ENCODE measurements at regions not wholly inside any gene's neighbourhood (a gene's known extent, or its start where the extent isn't known, plus 50 kb on each side); places are given as distances from the start of the nearest gene placed in this dataset.
A peak's percentile ranks its signal among the peaks of the same experiment; 100 is the strongest.

GRCh38 chr11:23574149-23574548, 713.9 kb upstream of the CCDC179 start:
- no peak for TF ChIP-seq ZFX (IDR thresholded peaks at IDR 0.05; ENCODE audit: borderline replicate concordance)
- TF ChIP-seq, protein P1, sequence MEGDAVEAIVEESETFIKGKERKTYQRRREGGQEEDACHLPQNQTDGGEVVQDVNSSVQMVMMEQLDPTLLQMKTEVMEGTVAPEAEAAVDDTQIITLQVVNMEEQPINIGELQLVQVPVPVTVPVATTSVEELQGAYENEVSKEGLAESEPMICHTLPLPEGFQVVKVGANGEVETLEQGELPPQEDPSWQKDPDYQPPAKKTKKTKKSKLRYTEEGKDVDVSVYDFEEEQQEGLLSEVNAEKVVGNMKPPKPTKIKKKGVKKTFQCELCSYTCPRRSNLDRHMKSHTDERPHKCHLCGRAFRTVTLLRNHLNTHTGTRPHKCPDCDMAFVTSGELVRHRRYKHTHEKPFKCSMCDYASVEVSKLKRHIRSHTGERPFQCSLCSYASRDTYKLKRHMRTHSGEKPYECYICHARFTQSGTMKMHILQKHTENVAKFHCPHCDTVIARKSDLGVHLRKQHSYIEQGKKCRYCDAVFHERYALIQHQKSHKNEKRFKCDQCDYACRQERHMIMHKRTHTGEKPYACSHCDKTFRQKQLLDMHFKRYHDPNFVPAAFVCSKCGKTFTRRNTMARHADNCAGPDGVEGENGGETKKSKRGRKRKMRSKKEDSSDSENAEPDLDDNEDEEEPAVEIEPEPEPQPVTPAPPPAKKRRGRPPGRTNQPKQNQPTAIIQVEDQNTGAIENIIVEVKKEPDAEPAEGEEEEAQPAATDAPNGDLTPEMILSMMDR (IDR thresholded peaks at IDR 0.05) = no peak

GRCh38 chr11:23577296-23577695, 717.0 kb upstream of the CCDC179 start:
- H3K27ac ChIP-seq = no peak overlapping the region

More at GRCh38 chr11:23574149-23574548, 713.9 kb upstream of the CCDC179 start:
- no peak overlapping the region for H3K27ac ChIP-seq

GRCh38 chr11:23585416-23586104, 725.3 kb upstream of the CCDC179 start:
- TF ChIP-seq, protein P1 (IDR thresholded peaks at IDR 0.05) = no peak
- TF ChIP-seq ZFX (IDR thresholded peaks at IDR 0.05; ENCODE audit: borderline replicate concordance) = no peak
- peak overlapping the region; percentile 85 for H3K27ac ChIP-seq

More at GRCh38 chr11:23577296-23577695, 717.0 kb upstream of the CCDC179 start:
- no peak for TF ChIP-seq ZFX (IDR thresholded peaks at IDR 0.05; ENCODE audit: borderline replicate concordance)
- TF ChIP-seq, protein P1 (IDR thresholded peaks at IDR 0.05) = no peak

- H3K27ac ChIP-seq = peak overlapping the region; percentile 85
- TF ChIP-seq, protein P1 (IDR thresholded peaks at IDR 0.05) = no peak
- no peak for TF ChIP-seq ZFX (IDR thresholded peaks at IDR 0.05; ENCODE audit: borderline replicate concordance)
These were observed 725.9 kb upstream of the CCDC179 start for GRCh38 chr11:23586173-23586572.

- no peak overlapping the region for H3K27ac ChIP-seq
- no peak for TF ChIP-seq ZFX (IDR thresholded peaks at IDR 0.05; ENCODE audit: borderline replicate concordance)
- TF ChIP-seq, protein P1 (IDR thresholded peaks at IDR 0.05) = no peak
These were observed 730.5 kb upstream of the CCDC179 start for GRCh38 chr11:23590596-23591308.

DNA sequence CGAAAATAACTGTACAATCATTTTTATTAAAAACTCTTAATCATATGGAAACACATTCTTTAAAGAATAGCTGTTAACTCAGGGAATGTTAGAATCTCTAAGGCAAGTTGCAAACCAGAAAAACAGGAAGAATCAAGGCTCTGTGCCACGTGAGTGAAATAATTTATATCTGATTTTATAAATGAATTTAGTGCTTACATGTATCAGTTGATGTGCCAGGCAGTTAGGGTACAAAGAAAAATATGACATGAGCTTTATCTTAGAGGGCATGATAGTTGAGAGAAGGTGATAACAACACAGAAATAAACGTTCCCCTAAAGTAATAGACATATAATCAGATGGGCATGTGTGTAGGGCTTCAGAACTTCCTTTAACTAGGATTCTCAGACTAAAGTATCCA, 734.5 kb upstream of the CCDC179 start:
- H3K27ac ChIP-seq = no peak overlapping the region

More for the DNA sequence above, 734.5 kb upstream of the CCDC179 start:
- no peak for TF ChIP-seq ZFX (IDR thresholded peaks at IDR 0.05; ENCODE audit: borderline replicate concordance)
- TF ChIP-seq, protein P1 (IDR thresholded peaks at IDR 0.05) = no peak
